NOMO-1 treated with DMSO at 0.1 percent for 48 hours (cell line): ENCODE measurements at regions not wholly inside any gene's neighbourhood (a gene's known extent, or its start where the extent isn't known, plus 50 kb on each side); places are given as distances from the start of the nearest gene placed in this dataset.

Experiments used
- DNase-seq: peaks from one replicate; lab custom pipeline; 2025; ENCODE audit not compliant: unreplicated experiment; lab: John Stamatoyannopoulos, UW

- no peak for DNase-seq
Measured at GRCh38 chr1:119298687-119299303, 69.8 kb upstream of the HAO2 start.

GRCh38 chr1:119302011-119302410 lies 66.6 kb upstream of the HAO2 start:
- DNase-seq = no peak

- no peak for DNase-seq
Measured at GRCh38 chr1:119308130-119308700, 60.4 kb upstream of the HAO2 start.

GRCh38 chr1:119308806-119309205 lies 59.8 kb upstream of the HAO2 start:
- no peak for DNase-seq

- DNase-seq = no peak
Measured at GRCh38 chr1:119310301-119310700, 58.3 kb upstream of the HAO2 start.

GRCh38 chr1:119312500-119312899 lies 56.1 kb upstream of the HAO2 start:
- DNase-seq = no peak

GRCh38 chr1:119314001-119314796 lies 54.4 kb upstream of the HAO2 start:
- no peak for DNase-seq

- DNase-seq = no peak
Measured at GRCh38 chr1:119316870-119317416, 51.6 kb upstream of the HAO2 start.

- DNase-seq = no peak
Measured at GRCh38 chr1:119318466-119319309, 49.9 kb upstream of the HAO2 start.
